ENCODE measurements at regions not wholly inside any gene's neighbourhood (a gene's known extent, or its start where the extent isn't known, plus 50 kb on each side); places are given as distances from the start of the nearest gene placed in this dataset.
A peak's percentile ranks its signal among the peaks of the same experiment; 100 is the strongest.

GRCh38 chr6:104325341-104326172, 534.2 kb downstream of the HACE1 start:
- DNase-seq = no peak
- Mint-ChIP-seq H3K27me3 (ENCODE audit: unreplicated experiment) (no peaks in the 10 kb centered on the region), H3K4me1 (ENCODE audit: low read depth, unreplicated experiment) (no peaks in the 10 kb centered on the region), H3K27ac (ENCODE audit: unreplicated experiment) (no peak overlapping the region), H3K36me3 (ENCODE audit: unreplicated experiment) (no peaks in the 10 kb centered on the region), H3K4me3 (ENCODE audit: unreplicated experiment) (no peak overlapping the region), H3K9me3 (ENCODE audit: unreplicated experiment) (no peaks in the 10 kb centered on the region)
- TF ChIP-seq CTCF (IDR thresholded peaks at IDR 0.05; ENCODE audit: partially characterized antibody, unreplicated experiment) = peak; percentile 75

- DNase-seq = no peak
- H3K4me1 Mint-ChIP-seq (ENCODE audit: low read depth, unreplicated experiment) = no peaks in the 10 kb centered on the region
These were observed 535.4 kb downstream of the HACE1 start for GRCh38 chr6:104324301-104324700.

GRCh38 chr6:104322841-104323240, 536.9 kb downstream of the HACE1 start:
- H3K36me3 Mint-ChIP-seq (ENCODE audit: unreplicated experiment) = no peaks in the 10 kb centered on the region
- no peak overlapping the region for H3K4me3 Mint-ChIP-seq (ENCODE audit: unreplicated experiment)
- H3K27ac Mint-ChIP-seq (ENCODE audit: unreplicated experiment) = no peak overlapping the region
- no peaks in the 10 kb centered on the region for H3K27me3 Mint-ChIP-seq (ENCODE audit: unreplicated experiment)
- no peaks in the 10 kb centered on the region for H3K9me3 Mint-ChIP-seq (ENCODE audit: unreplicated experiment)
- TF ChIP-seq CTCF (IDR thresholded peaks at IDR 0.05; ENCODE audit: partially characterized antibody, unreplicated experiment) = no peak
- H3K4me1 Mint-ChIP-seq (ENCODE audit: low read depth, unreplicated experiment) = no peaks in the 10 kb centered on the region
- DNase-seq = no peak

More at GRCh38 chr6:104324301-104324700, 535.4 kb downstream of the HACE1 start:
- Mint-ChIP-seq H3K36me3 (ENCODE audit: unreplicated experiment) (no peaks in the 10 kb centered on the region), H3K27me3 (ENCODE audit: unreplicated experiment) (no peaks in the 10 kb centered on the region), H3K4me3 (ENCODE audit: unreplicated experiment) (no peak overlapping the region), H3K9me3 (ENCODE audit: unreplicated experiment) (no peaks in the 10 kb centered on the region), H3K27ac (ENCODE audit: unreplicated experiment) (no peak overlapping the region)
- no peak for TF ChIP-seq CTCF (IDR thresholded peaks at IDR 0.05; ENCODE audit: partially characterized antibody, unreplicated experiment)

GRCh38 chr6:104321301-104321700, 538.4 kb downstream of the HACE1 start:
- DNase-seq = no peak
- no peaks in the 10 kb centered on the region for H3K9me3 Mint-ChIP-seq (ENCODE audit: unreplicated experiment)
- H3K4me1 Mint-ChIP-seq (ENCODE audit: low read depth, unreplicated experiment) = no peaks in the 10 kb centered on the region
- H3K4me3 Mint-ChIP-seq (ENCODE audit: unreplicated experiment) = no peak overlapping the region
- H3K27me3 Mint-ChIP-seq (ENCODE audit: unreplicated experiment) = peaks cover 2% of the 10 kb centered on the region
- no peak overlapping the region for H3K27ac Mint-ChIP-seq (ENCODE audit: unreplicated experiment)
- no peak for TF ChIP-seq CTCF (IDR thresholded peaks at IDR 0.05; ENCODE audit: partially characterized antibody, unreplicated experiment)
- no peaks in the 10 kb centered on the region for H3K36me3 Mint-ChIP-seq (ENCODE audit: unreplicated experiment)

- no peak for TF ChIP-seq CTCF (IDR thresholded peaks at IDR 0.05; ENCODE audit: partially characterized antibody, unreplicated experiment)
- Mint-ChIP-seq H3K27ac (ENCODE audit: unreplicated experiment) (no peak overlapping the region), H3K9me3 (ENCODE audit: unreplicated experiment) (no peaks in the 10 kb centered on the region), H3K36me3 (ENCODE audit: unreplicated experiment) (no peaks in the 10 kb centered on the region), H3K27me3 (ENCODE audit: unreplicated experiment) (peaks cover 2% of the 10 kb centered on the region), H3K4me1 (ENCODE audit: low read depth, unreplicated experiment) (no peaks in the 10 kb centered on the region), H3K4me3 (ENCODE audit: unreplicated experiment) (no peak overlapping the region)
- DNase-seq = no peak
These were observed 538.8 kb downstream of the HACE1 start for GRCh38 chr6:104320896-104321295.

Data from glutamatergic neuron (in vitro differentiated cells).